ENCODE measurements at regions not wholly inside any gene's neighbourhood (a gene's known extent, or its start where the extent isn't known, plus 50 kb on each side); places are given as distances from the start of the nearest gene placed in this dataset.

GRCh38 chr1:199716729-199717128 is 310.8 kb upstream of the NR5A2 start:
- FAIRE-seq (no peak), DNase-seq (no peak)
- no peak overlapping the region for H3K4me3 ChIP-seq (ENCODE audit: low read length in 3 of 3)
- no peak overlapping the region for H3K9ac ChIP-seq (ENCODE audit: low read length in 3 of 3)
- H3K27ac ChIP-seq (ENCODE audit: low read depth in 2 of 2, low read length in 2 of 2): no peak overlapping the region
- H3K27me3 ChIP-seq (ENCODE audit: control insufficient read depth, insufficient read depth, low read length): no peaks in the 10 kb centered on the region
- H3K4me1 ChIP-seq (ENCODE audit: control insufficient read depth in 2 of 3, insufficient read depth in 2 of 3, low read depth in 1 of 3, low read length in 3 of 3): no peaks in the 10 kb centered on the region
- intact Hi-C loops (cut with DNase I): no loop called here
- peaks cover 0 to 5% (median 0%) of the 10 kb centered on the region in 3 donors for H3K9me3 ChIP-seq (ENCODE audit: control insufficient read depth in 2 of 3, insufficient read depth in 1 of 3, low read length in 3 of 3)
- TF ChIP-seq CTCF (IDR thresholded peaks at IDR 0.05; ENCODE audit: borderline replicate concordance, extremely low read depth, insufficient read depth): no peak
- no peaks in the 10 kb centered on the region for H3K36me3 ChIP-seq (ENCODE audit: control insufficient read depth in 2 of 3, insufficient read depth in 3 of 3, low read length in 3 of 3)

- DNase-seq (no peak), FAIRE-seq (no peak)
- H3K36me3 ChIP-seq (ENCODE audit: control insufficient read depth in 2 of 3, insufficient read depth in 3 of 3, low read length in 3 of 3): no peaks in the 10 kb centered on the region
- H3K27ac ChIP-seq (ENCODE audit: low read depth in 2 of 2, low read length in 2 of 2): no peak overlapping the region
- H3K9me3 ChIP-seq (ENCODE audit: control insufficient read depth in 2 of 3, insufficient read depth in 1 of 3, low read length in 3 of 3): no peaks in the 10 kb centered on the region
- no peak for TF ChIP-seq CTCF (IDR thresholded peaks at IDR 0.05; ENCODE audit: borderline replicate concordance, extremely low read depth, insufficient read depth)
- no peak overlapping the region for H3K4me3 ChIP-seq (ENCODE audit: low read length in 3 of 3)
- H3K4me1 ChIP-seq (ENCODE audit: control insufficient read depth in 2 of 3, insufficient read depth in 2 of 3, low read depth in 1 of 3, low read length in 3 of 3): no peaks in the 10 kb centered on the region
- no peak overlapping the region for H3K9ac ChIP-seq (ENCODE audit: low read length in 3 of 3)
- no peaks in the 10 kb centered on the region for H3K27me3 ChIP-seq (ENCODE audit: control insufficient read depth, insufficient read depth, low read length)
- intact Hi-C loops (cut with DNase I): no loop called here
These were observed 308.2 kb upstream of the NR5A2 start for GRCh38 chr1:199719156-199719842.

- Histone ChIP-seq H3K4me1 (ENCODE audit: control insufficient read depth in 2 of 3, insufficient read depth in 2 of 3, low read depth in 1 of 3, low read length in 3 of 3) (no peaks in the 10 kb centered on the region), H3K36me3 (ENCODE audit: control insufficient read depth in 2 of 3, insufficient read depth in 3 of 3, low read length in 3 of 3) (no peaks in the 10 kb centered on the region), H3K27ac (ENCODE audit: low read depth in 2 of 2, low read length in 2 of 2) (no peak overlapping the region), H3K9ac (ENCODE audit: low read length in 3 of 3) (no peak overlapping the region), H3K9me3 (ENCODE audit: control insufficient read depth in 2 of 3, insufficient read depth in 1 of 3, low read length in 3 of 3) (no peaks in the 10 kb centered on the region), H3K27me3 (ENCODE audit: control insufficient read depth, insufficient read depth, low read length) (no peaks in the 10 kb centered on the region), H3K4me3 (ENCODE audit: low read length in 3 of 3) (no peak overlapping the region)
- DNase-seq (no peak), FAIRE-seq (no peak)
- TF ChIP-seq CTCF (IDR thresholded peaks at IDR 0.05; ENCODE audit: borderline replicate concordance, extremely low read depth, insufficient read depth): no peak
- intact Hi-C loops (cut with DNase I): no loop called here
These were observed 307.0 kb upstream of the NR5A2 start for GRCh38 chr1:199720496-199720895.

GRCh38 chr1:199721001-199721400 is 306.5 kb upstream of the NR5A2 start:
- Histone ChIP-seq H3K9me3 (ENCODE audit: control insufficient read depth in 2 of 3, insufficient read depth in 1 of 3, low read length in 3 of 3) (no peaks in the 10 kb centered on the region), H3K9ac (ENCODE audit: low read length in 3 of 3) (no peak overlapping the region), H3K27ac (ENCODE audit: low read depth in 2 of 2, low read length in 2 of 2) (no peak overlapping the region), H3K27me3 (ENCODE audit: control insufficient read depth, insufficient read depth, low read length) (no peaks in the 10 kb centered on the region), H3K4me1 (ENCODE audit: control insufficient read depth in 2 of 3, insufficient read depth in 2 of 3, low read depth in 1 of 3, low read length in 3 of 3) (no peaks in the 10 kb centered on the region), H3K36me3 (ENCODE audit: control insufficient read depth in 2 of 3, insufficient read depth in 3 of 3, low read length in 3 of 3) (no peaks in the 10 kb centered on the region), H3K4me3 (ENCODE audit: low read length in 3 of 3) (no peak overlapping the region)
- no peak for TF ChIP-seq CTCF (IDR thresholded peaks at IDR 0.05; ENCODE audit: borderline replicate concordance, extremely low read depth, insufficient read depth)
- intact Hi-C loops (cut with DNase I): no loop called here
- DNase-seq (no peak), FAIRE-seq (no peak)

Measured in kidney (tissue), 13 donors.